ENCODE measurements at regions not wholly inside any gene's neighbourhood (a gene's known extent, or its start where the extent isn't known, plus 50 kb on each side); places are given as distances from the start of the nearest gene placed in this dataset.

- TF ChIP-seq CTCF (IDR thresholded peaks at IDR 0.05) (no peak), POLR2A (IDR thresholded peaks at IDR 0.05) (no peak)
Observed at GRCh38 chr18:25614168-25614567, 262.2 kb upstream of the ZNF521 start.

Data from thyroid gland (tissue), 4 donors.